Parathyroid adenoma (tissue), 2 donors: ENCODE measurements at regions not wholly inside any gene's neighbourhood (a gene's known extent, or its start where the extent isn't known, plus 50 kb on each side); places are given as distances from the start of the nearest gene placed in this dataset.

ENCODE experiments used
- H2AFZ ChIP-seq: fragments of 300-600 bp; sonication (generic); one replicate; pipeline ENCODE4 v1.7.0; 2017; ENCODE audit warnings: antibody characterized with exemption, mild to moderate bottlenecking
- H3K27ac ChIP-seq: fragments of 300-600 bp; sonication (generic); one replicate; pipeline ENCODE4 v1.7.0; 2017
- H3K27me3 ChIP-seq: fragments of 300-600 bp; sonication (generic); one replicate; pipeline ENCODE4 v1.7.0; 2017; ENCODE audit warnings: low read length; ENCODE audit not compliant: control insufficient read depth, insufficient read depth
- H3K36me3 ChIP-seq: fragments of 300-600 bp; sonication (generic); one replicate; pipeline ENCODE4 v1.7.0; 2017; ENCODE audit warnings: low read length; ENCODE audit not compliant: control insufficient read depth, insufficient read depth
- H3K4me1 ChIP-seq: fragments of 300-600 bp; sonication (generic); one replicate; pipeline ENCODE4 v1.7.0; 2017; ENCODE audit warnings: control low read depth
- H3K4me2 ChIP-seq: fragments of 300-600 bp; sonication (generic); one replicate; pipeline ENCODE4 v1.7.0; 2017; ENCODE audit warnings: low read length
- H3K4me3 ChIP-seq: fragments of 300-600 bp; sonication (generic); one replicate; pipeline ENCODE4 v1.7.0; 2017; ENCODE audit warnings: low read depth, low read length
- H3K79me2 ChIP-seq: fragments of 300-600 bp; sonication (generic); one replicate; pipeline ENCODE4 v1.7.0; 2017; ENCODE audit warnings: control low read depth
- H3K9ac ChIP-seq: fragments of 300-600 bp; sonication (generic); one replicate; pipeline ENCODE4 v1.7.0; 2017; ENCODE audit warnings: mild to moderate bottlenecking
- H3K9me3 ChIP-seq: fragments of 300-600 bp; sonication (generic); one replicate; pipeline ENCODE4 v1.7.0; 2017; ENCODE audit warnings: low read length; ENCODE audit not compliant: control insufficient read depth
- TF ChIP-seq, protein P1 (sequence below): fragments of 300-600 bp; sonication (generic); IDR thresholded peaks from one replicate; pipeline ENCODE4 v1.7.0; 2017; ENCODE audit warnings: antibody characterized with exemption, mild to moderate bottlenecking
- donor health status: primary hyperparathyroidism.

GRCh38 chr6:97644353-97644752, 361.3 kb upstream of the MMS22L start:
- Histone ChIP-seq H3K4me2 (no peak overlapping the region), H3K27me3 (no peaks in the 10 kb centered on the region), H3K4me3 (no peak overlapping the region), H3K9ac (no peak overlapping the region), H3K27ac (no peak overlapping the region), H3K4me1 (no peaks in the 10 kb centered on the region), H3K79me2 (no peaks in the 10 kb centered on the region), H3K9me3 (peaks cover 6% of the 10 kb centered on the region), H2AFZ (no peak overlapping the region), H3K36me3 (no peaks in the 10 kb centered on the region)
- TF ChIP-seq, protein P1, sequence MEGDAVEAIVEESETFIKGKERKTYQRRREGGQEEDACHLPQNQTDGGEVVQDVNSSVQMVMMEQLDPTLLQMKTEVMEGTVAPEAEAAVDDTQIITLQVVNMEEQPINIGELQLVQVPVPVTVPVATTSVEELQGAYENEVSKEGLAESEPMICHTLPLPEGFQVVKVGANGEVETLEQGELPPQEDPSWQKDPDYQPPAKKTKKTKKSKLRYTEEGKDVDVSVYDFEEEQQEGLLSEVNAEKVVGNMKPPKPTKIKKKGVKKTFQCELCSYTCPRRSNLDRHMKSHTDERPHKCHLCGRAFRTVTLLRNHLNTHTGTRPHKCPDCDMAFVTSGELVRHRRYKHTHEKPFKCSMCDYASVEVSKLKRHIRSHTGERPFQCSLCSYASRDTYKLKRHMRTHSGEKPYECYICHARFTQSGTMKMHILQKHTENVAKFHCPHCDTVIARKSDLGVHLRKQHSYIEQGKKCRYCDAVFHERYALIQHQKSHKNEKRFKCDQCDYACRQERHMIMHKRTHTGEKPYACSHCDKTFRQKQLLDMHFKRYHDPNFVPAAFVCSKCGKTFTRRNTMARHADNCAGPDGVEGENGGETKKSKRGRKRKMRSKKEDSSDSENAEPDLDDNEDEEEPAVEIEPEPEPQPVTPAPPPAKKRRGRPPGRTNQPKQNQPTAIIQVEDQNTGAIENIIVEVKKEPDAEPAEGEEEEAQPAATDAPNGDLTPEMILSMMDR = no peak

- no peaks in the 10 kb centered on the region for H3K79me2 ChIP-seq
- H3K36me3 ChIP-seq = no peaks in the 10 kb centered on the region
- TF ChIP-seq, protein P1 = no peak
- H2AFZ ChIP-seq = no peak overlapping the region
- no peak overlapping the region for H3K9ac ChIP-seq
- peaks cover 1% of the 10 kb centered on the region for H3K9me3 ChIP-seq
- no peaks in the 10 kb centered on the region for H3K4me1 ChIP-seq
- no peak overlapping the region for H3K4me3 ChIP-seq
- no peaks in the 10 kb centered on the region for H3K27me3 ChIP-seq
- no peak overlapping the region for H3K27ac ChIP-seq
- H3K4me2 ChIP-seq = no peak overlapping the region
Measured at GRCh38 chr6:97645757-97646156, 362.7 kb upstream of the MMS22L start.

GRCh38 chr6:97653076-97653475, 370.1 kb upstream of the MMS22L start:
- H3K4me2 ChIP-seq = no peak overlapping the region
- no peaks in the 10 kb centered on the region for H3K36me3 ChIP-seq
- no peaks in the 10 kb centered on the region for H3K27me3 ChIP-seq
- H3K79me2 ChIP-seq = no peaks in the 10 kb centered on the region
- TF ChIP-seq, protein P1 = no peak
- no peak overlapping the region for H3K27ac ChIP-seq
- no peak overlapping the region for H3K4me3 ChIP-seq
- H3K9ac ChIP-seq = no peak overlapping the region
- H2AFZ ChIP-seq = no peak overlapping the region
- no peaks in the 10 kb centered on the region for H3K9me3 ChIP-seq
- H3K4me1 ChIP-seq = no peaks in the 10 kb centered on the region

- no peaks in the 10 kb centered on the region for H3K9me3 ChIP-seq
- no peaks in the 10 kb centered on the region for H3K4me1 ChIP-seq
- H3K9ac ChIP-seq = no peak overlapping the region
- H3K36me3 ChIP-seq = no peaks in the 10 kb centered on the region
- H3K27ac ChIP-seq = no peak overlapping the region
- H3K4me3 ChIP-seq = no peak overlapping the region
- no peaks in the 10 kb centered on the region for H3K27me3 ChIP-seq
- H3K79me2 ChIP-seq = no peaks in the 10 kb centered on the region
- no peak overlapping the region for H3K4me2 ChIP-seq
- TF ChIP-seq, protein P1 = no peak
- no peak overlapping the region for H2AFZ ChIP-seq
Measured at GRCh38 chr6:97653517-97653916, 370.5 kb upstream of the MMS22L start.

- Histone ChIP-seq H3K9ac (no peak overlapping the region), H2AFZ (no peak overlapping the region), H3K27me3 (no peaks in the 10 kb centered on the region), H3K27ac (no peak overlapping the region), H3K79me2 (no peaks in the 10 kb centered on the region), H3K4me3 (no peak overlapping the region), H3K9me3 (no peaks in the 10 kb centered on the region), H3K36me3 (no peaks in the 10 kb centered on the region), H3K4me2 (no peak overlapping the region), H3K4me1 (no peaks in the 10 kb centered on the region)
- TF ChIP-seq, protein P1 = no peak
Measured at GRCh38 chr6:97654674-97655073, 371.7 kb upstream of the MMS22L start.
